ENCODE measurements at regions not wholly inside any gene's neighbourhood (a gene's known extent, or its start where the extent isn't known, plus 50 kb on each side); places are given as distances from the start of the nearest gene placed in this dataset.

- no peak for TF ChIP-seq CHD7 (IDR thresholded peaks at IDR 0.05; ENCODE audit: insufficient replicate concordance, low read length)
- no peak for TF ChIP-seq RNF2 (IDR thresholded peaks at IDR 0.05; ENCODE audit: borderline replicate concordance, low read depth, low read length, missing control alignments, poor library complexity, severe bottlenecking)
- TF ChIP-seq POLR2AphosphoS5 (IDR thresholded peaks at IDR 0.05; ENCODE audit: low read depth, low read length): no peak
- TF ChIP-seq SP1 (IDR thresholded peaks at IDR 0.05; ENCODE audit: low read depth, low read length): no peak
- TF ChIP-seq BRCA1 (IDR thresholded peaks at IDR 0.05; ENCODE audit: low read depth, low read length): no peak
- no peak for TF ChIP-seq BCL11A (IDR thresholded peaks at IDR 0.05; ENCODE audit: low read depth in 2 of 2, low read length in 2 of 2)
Measured at GRCh38 chr12:85373045-85373444, 93.0 kb downstream of the ALX1 start (continued).
